Iris pigment epithelial cell (primary cell): ENCODE measurements at regions not wholly inside any gene's neighbourhood (a gene's known extent, or its start where the extent isn't known, plus 50 kb on each side); places are given as distances from the start of the nearest gene placed in this dataset.
A peak's percentile ranks its signal among the peaks of the same experiment; 100 is the strongest.

Experiments
- DNase-seq: peaks from one replicate; pipeline ENCODE4 v3.0.0-alpha.2; 2011; ENCODE audit warnings: low read depth

- DNase-seq: no peak
Observed at GRCh38 chr4:110278127-110278526, 79.7 kb upstream of the ELOVL6 start.

- DNase-seq: peak; percentile 70
Observed at GRCh38 chr4:110275871-110276270, 77.5 kb upstream of the ELOVL6 start.

GRCh38 chr4:110271986-110272385, 73.6 kb upstream of the ELOVL6 start:
- no peak for DNase-seq

- peak; percentile 78 for DNase-seq
Observed at GRCh38 chr4:110270492-110271197, 72.2 kb upstream of the ELOVL6 start.

GRCh38 chr4:110268790-110269189, 70.4 kb upstream of the ELOVL6 start:
- DNase-seq: no peak

GRCh38 chr4:110268352-110268751, 69.9 kb upstream of the ELOVL6 start:
- DNase-seq: no peak

GRCh38 chr4:110266136-110266535, 67.7 kb upstream of the ELOVL6 start:
- DNase-seq: no peak

- DNase-seq: no peak
Observed at GRCh38 chr4:110265001-110265400, 66.6 kb upstream of the ELOVL6 start.

- DNase-seq: no peak
Observed at GRCh38 chr4:110260299-110260698, 61.9 kb upstream of the ELOVL6 start.

- no peak for DNase-seq
Observed at GRCh38 chr4:110250023-110250387, 51.6 kb upstream of the ELOVL6 start.

GRCh38 chr4:110248831-110249253, 50.4 kb upstream of the ELOVL6 start:
- DNase-seq: no peak
